NCI-H82 (cell line): ENCODE measurements at regions not wholly inside any gene's neighbourhood (a gene's known extent, or its start where the extent isn't known, plus 50 kb on each side); places are given as distances from the start of the nearest gene placed in this dataset.
"Not testable (repeated sequence)": the region's sequence is repeated elsewhere in the genome, so short reads cannot be mapped to it uniquely, and the experiment has no call there.

ENCODE experiments used
- DNase-seq: peaks from one replicate; lab custom pipeline; 2025; lab: John Stamatoyannopoulos, UW

DNA sequence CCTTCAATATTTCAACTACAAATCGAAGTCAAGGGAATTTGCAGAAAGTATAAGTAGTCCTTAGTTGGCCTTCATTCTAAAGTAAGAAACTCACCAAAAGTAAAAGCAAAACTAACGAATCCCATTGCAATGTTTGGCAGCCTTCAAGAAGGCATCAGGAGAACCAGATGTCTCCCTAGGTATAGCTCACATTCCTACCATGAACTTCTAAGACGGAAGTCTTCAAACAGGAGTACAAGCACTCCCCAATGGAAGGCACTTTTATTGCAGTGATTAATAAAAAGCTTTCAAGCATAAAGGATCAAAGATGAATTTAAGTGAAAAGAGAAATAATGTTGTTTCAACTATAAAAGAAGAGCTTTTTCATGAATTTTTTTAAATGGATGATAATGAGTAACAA is 236.0 kb upstream of the NR5A2 start:
- DNase-seq: no peak

DNA sequence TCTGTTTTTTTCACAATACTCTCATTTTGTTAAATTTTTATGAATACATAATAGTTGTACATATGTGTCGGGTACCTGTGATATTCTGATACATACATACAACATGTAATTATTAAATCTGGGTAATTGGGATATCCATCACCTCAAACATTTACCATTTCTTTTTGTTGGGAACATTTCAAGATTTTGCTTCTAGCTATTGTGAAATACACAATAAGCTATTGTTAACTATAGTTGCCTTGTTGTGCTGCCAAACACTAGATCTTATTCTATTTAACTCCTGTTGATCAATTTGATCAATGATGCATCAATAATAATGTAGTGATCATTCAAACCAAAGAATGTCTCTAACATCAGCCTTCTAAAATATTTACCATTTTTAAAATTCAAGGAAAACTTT is 234.6 kb upstream of the NR5A2 start:
- DNase-seq: no peak

DNA sequence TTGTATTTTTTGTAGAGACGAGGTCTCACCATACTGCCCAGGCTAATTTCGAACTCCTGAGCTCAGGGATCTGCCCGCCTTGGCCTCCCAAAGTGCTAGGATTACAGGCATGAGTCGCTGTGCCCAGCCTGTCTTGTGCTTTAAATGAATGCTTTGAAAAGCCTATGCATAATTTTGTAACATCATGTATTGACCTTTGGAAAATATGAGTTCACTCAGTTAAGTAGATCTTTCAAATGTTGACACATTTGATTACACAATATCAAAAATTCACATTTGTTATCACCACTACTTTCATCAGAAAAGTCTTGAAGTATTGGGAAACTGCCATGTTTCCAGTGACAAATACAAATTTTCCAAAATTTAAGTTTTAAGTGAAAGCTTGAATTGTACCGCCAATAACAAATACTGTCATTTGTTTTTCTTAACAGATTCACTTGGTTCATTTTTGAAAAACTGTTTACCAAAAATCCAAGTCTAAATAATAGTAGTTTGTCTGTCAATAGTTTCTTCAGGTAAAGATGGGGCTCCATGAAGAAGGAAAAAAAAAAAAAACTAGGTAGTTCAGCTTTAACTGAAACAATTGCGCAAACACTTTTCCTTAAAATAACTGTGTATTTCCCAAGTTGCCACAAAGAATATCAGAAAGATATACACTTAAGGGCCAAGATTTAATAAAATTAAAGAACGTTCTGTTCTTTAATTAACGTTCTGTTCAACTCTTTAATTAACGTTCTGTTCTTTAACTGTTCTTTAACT is 233.2 kb upstream of the NR5A2 start:
- DNase-seq: no peak

DNA sequence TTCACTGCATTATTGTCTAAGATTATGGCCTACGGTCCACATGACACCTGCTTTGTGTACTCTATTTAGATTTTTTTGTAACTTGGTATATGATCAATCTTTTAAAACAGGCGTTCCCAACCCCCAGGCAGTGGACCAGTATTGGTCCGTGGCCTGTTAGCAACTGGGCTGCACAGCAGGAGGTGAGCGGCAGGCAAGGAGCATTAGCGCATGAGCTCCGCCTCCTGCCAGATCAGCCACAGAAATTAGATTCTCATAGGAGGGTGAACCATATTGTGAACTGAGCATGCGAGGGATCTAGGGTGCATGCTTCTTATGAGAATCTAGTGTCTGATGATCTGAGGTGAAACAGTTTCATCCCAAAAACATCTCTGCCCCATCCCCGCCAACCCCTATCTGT is 228.4 kb upstream of the NR5A2 start:
- DNase-seq: peak; percentile 29

DNA sequence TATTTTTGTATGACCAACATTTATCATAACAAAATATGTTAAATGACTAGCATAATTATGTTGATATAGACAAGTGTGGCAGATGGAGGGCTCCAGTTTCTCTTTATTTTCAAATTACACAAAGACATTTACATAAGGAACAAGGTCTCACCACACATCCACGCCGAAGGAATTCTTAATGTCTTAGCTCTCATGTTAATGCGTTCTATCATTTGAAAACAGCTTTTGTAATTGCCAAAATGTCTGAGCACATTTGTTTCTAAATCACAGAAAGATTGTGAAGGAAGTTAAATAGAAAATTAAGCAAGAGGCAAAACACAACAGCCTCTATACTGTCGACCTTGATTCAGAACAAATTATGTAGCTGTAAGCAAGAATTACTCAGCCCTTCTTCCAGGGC is 223.0 kb upstream of the NR5A2 start:
- DNase-seq: no peak

DNA sequence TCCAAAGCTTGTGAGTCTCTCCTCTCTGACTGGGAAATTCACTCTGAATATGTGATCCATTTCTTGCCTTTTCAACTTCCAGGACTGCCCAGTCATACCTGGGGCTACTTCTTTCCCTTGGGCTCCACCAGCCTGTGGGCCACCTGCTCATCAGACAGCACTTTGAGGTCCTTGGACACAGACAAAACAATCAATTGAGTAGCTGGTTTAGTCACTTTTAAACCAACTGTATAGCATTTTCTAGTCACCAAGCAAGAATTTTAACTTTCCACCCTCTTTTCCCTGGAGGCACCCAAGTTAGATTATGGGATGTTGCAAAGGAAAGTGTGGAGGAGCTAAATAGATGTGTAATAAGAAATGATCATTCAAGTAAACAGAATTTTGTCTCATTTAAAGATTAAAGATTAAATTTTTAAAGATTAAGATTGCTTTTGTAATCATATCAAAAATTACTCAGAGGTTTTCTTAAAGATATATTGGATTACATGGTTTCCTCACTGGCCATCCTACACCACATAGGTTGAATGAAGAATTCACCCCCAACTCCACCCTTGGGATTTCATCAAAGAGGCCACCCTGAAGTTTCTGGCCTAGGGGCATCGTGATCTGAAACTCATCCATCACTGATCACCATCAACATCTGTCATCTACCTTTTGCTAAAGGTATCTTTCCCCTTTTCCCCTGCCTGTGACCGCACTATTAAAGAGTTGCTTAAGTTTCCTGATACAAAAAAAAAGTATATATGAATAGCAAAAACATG is 219.2 kb upstream of the NR5A2 start:
- no peak for DNase-seq

DNA sequence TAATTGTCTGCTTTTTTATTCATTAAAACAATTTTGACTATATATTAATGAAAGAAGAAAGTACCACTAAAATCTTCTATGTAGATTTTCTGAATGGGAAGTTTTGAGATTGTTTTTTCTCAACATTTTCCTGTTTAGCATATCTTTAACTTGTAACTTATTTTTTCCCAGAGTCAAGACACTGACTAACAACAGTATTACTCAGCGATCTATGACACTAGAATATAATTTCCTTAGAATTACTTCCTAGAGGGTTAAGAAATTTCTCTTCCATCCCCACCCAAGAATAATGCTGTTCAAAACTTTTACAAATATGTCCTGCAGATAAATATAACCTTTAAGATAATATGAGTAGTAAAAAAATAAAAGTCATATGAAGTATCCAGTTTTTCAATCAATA is 218.2 kb upstream of the NR5A2 start:
- DNase-seq: no peak

DNA sequence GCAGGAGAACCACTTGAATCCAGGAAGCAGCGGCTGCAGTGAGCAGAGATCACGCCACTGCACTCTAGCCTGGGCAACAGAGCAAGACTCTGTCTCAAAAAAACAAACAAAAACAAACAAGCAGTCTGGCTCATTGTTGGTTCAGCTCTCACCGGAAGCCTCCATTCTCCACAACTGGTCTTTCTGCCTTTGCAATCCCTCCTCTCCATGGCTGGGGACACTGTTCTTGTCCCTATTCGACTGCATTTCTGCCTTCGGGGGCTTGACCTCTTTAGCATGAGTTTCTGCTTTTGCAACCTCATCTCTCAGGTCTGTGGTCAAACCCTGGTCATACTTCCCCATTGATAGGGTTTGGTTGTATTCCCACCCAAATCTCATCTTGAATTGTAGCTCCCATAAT is 216.3 kb upstream of the NR5A2 start:
- no peak for DNase-seq

DNA sequence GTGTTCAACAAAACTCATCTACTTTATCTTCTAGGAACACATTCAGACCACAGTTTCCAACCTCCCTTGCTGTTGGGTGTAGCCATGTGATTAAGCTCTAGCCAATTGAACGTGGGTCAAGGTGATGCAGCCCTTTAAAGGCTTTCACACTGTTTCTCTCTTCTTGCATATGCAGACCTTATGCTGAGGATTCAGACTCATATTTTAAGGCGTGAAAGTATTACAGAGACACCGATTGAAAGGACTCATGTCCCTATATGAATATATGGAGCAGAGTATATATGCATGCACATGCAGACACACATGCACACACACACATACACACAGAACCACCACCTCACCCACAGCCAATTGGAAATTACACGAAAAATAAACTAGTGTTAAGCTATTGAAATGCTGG is 214.3 kb upstream of the NR5A2 start:
- no peak for DNase-seq

DNA sequence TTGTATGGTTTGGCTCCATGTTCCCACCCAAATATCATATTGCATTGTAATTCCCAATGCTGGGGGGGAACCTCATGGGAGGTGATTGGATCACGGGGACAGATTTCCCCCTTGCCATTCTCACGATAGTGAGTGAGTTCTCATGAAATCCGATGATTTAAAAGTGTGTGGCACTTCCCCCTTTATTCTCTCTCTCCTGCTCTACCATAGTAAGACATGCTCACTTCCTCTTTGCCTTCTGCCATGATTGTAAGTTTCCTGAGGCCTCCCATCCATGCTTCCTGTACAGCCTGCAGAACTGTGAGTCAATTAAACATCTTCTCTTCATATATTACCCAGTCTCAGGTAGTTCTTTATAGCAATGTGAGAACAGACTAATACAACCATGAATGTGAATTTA is 211.6 kb upstream of the NR5A2 start:
- DNase-seq: no peak

DNA sequence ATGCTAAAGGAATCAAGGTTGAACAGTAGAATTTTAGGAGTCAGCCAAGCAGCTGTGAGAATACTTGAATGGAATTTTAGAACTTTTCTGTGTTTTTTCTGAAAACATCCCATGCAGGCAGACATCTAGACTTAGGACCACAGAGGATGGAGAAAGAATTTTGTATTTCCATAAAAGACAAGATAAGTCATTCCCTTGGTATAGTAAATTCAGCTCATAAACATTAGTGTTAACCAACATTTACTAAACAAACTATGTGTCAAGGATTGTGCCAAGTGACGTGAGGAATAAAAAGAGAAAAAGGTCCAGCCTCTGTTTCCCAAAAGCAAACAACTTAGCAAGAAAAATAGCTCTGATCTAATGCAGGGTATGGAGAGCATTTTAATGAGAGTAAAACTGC is 210.2 kb upstream of the NR5A2 start:
- DNase-seq: no peak

DNA sequence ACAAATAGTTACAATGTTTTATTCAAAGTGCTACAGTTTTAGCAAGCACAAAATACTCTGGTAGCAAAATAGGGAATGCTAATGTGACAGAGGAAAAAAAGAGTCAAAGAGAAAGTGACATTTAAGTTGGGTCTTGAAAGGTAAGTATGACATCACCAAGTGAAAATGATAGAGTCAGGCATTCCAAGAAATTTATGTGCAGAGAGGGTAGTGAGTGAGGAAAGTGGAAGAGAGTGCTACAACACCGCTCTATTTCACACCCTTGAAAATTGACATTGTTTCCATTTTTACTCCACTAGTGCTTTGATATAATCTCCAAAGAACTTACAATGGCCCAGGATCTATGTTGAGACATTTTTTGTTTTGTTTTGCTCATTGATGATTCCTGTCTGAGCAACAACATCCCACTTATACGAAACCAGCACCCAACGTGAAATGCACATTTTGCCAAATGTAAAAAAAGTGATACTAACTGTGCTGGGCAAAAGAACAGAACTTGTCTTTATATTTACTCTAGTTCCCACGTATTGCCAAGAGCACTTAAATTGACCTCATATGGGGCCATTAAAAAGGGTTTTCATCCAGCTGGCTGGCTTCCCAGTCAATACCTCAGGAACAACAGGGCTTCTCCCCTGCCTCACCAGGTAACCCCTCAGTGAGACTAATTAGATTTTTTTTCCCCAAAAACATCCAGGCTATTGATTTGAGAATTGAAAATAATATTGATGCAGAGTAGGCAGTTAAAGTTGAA is 206.3 kb upstream of the NR5A2 start:
- no peak for DNase-seq

DNA sequence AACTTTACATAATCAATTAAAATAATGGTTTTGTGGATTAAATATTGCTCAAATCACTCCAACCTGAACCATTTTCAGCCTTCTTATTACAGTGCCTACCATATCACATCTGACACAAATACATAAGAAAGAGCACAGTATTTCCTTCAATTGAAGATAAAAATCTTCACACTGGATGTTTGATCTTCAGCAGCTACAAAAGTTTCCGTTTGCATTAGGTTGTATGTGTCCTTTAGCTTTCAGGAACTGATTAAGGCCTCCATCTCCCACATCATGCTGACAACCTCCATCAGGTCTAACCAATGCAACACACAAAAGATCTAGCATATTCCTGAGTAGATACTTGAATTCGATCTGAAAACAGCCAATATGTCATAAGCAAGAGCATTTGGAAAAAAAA is 195.1 kb upstream of the NR5A2 start:
- DNase-seq: no peak

DNA sequence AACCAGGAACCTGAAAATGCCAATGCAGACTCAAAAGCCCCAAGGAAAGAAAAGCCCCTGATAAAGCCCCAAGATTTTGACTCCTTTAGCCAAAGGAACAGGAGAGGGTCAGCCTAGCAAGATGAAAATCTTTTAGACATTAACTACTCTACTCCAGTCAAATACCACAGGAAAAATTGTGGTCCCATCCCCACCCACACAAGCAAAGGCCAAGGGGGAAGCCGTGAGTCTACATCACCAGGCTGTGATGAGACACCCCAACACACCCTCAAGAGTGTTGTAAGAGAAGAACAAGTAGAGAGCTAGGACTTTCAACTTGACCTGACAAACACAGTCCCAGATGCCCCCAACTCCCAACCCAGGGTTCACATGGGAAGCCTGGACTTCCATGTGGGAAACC is 192.8 kb upstream of the NR5A2 start:
- no peak for DNase-seq

DNA sequence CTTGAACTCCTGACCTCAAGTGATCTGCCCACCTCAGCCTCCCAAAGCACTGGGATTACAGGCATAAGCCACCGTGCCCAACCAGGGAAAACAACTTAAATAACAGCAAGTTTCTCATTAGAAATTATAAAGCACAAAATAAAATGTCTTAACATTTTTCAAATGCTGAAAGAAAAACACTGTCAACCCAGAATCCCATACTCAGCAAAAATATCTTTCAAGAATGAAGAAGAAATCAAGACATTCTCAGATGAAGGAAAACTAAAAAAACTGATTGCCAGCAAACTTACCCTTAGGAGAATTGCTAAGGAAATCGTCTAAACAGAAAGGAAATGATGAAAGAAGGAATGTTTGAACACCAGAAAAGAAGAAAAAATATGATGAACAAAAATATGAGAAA is 191.1 kb upstream of the NR5A2 start:
- DNase-seq: no peak

DNA sequence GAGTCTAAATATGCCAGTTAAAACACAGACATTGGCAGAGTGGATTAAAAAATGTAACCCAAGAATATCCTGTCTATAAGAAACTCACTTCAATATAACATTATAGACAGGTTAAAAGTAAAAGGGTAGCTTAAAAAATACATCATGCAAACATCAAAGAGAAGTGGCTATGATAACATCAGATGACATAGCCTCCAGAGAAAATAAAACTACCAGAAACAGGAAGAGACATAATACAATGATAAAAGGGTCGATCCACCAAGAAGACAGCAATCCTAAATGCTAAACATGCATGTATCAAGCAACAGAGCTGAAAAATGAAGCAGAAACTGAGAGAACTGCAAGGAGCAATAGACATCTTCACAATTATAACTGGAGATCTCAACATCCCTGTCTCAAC is 190.2 kb upstream of the NR5A2 start:
- no peak for DNase-seq

DNA sequence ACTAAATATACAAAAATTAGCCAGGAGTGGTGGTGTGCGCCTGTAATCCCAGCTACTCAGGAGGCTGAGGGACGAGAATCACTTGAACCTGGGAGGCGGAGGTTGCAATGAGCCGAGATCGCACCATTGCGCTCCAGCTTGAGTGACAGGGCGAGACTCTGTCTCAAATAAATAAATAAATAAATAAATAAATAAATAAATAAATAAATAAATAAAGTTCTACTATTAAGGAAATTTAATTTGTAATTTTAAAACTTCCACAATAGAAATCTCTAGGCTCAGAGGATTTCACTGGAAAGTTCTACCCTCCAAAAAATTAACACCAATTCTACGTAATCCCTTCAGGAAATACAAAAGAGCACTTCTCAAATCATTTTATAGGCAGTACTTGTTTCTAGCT is 187.9 kb upstream of the NR5A2 start:
- not testable (repeated sequence) for DNase-seq

DNA sequence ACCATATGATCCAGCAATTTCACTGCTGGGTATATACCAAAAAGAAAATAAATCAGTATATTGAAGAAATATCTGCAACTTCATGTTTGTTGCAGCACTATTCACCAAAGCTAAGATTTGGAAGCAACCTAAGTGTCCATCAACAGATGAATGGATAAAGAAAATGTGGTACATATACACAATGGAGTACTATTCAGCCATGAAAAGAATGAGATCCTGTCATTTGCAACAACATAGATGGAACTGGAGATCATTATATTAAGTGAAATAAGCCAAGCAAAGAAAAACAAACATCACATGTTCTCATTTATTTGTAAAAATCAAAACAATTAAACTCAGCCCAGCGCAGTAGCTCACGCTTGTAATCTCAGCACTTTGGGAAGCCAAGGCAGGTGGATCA is 184.4 kb upstream of the NR5A2 start:
- not testable (repeated sequence) for DNase-seq

DNA sequence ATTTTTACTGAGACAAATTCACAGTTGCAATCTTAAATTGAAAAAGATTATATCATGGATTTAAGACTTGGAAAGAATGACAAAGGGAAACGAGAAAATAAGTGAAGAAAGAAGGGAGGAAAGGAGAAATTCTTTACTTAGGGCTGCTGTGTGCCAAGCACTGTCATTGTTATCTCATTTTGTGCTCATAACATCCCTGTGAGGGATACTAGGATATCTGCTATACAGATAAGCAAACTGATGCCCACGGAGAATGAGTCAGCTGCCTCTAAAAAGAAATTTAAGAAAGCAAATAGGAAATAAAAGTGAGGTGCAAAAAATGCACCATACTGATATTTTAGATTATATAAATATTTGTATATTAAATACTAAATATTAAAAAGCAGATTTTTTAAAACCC is 183.6 kb upstream of the NR5A2 start:
- no peak for DNase-seq

DNA sequence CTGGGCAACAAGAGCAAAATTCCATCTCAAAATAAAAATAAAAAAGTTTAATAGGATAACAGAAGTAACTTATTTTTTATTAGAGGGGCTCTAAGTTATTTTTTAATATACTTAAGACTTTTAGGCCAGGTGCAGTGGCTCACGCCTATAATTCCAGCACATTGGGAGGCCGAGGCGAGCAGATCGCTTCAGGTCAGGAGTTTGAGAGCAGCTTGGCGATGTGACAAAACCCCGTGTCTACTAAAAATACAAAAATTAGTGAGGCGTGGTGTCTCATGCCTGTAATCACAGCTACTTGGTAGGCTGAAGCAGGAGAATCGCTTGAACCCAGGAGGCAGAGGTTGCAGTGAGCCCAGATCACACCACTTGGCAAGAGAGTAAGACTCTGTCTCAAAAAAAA is 180.5 kb upstream of the NR5A2 start:
- DNase-seq: no peak

DNA sequence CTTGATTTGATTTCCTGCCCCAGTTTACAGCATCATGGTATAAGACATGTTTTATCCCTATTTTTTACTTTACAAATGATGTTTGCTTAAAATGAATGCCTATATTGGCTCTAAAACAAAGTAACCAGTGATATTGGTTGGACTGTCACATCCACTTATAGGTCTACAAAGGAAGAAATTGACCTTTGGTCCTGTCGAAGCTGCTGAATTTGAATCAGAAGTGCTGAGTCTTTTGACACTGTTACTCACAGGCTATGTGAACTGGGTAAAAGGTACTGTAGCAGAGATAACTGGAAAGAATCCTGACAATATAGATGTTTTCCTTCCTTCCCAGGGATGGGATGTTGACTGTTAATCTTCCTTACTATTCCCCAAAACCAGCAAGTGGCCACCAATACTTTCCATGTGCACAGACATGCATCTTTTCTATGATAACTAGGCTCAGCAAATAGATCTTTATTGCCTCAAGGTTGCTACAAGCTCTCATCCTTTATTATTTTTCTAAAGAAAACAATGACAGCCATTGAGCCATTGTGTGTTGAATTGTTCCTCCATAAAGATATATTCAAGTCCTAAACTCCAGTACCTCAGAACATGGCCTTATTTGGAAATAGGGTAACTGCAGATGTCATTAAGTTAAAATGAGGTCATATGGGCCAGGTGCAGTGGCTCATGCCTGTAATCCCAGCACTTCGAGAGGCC is 175.9 kb upstream of the NR5A2 start:
- DNase-seq: no peak

DNA sequence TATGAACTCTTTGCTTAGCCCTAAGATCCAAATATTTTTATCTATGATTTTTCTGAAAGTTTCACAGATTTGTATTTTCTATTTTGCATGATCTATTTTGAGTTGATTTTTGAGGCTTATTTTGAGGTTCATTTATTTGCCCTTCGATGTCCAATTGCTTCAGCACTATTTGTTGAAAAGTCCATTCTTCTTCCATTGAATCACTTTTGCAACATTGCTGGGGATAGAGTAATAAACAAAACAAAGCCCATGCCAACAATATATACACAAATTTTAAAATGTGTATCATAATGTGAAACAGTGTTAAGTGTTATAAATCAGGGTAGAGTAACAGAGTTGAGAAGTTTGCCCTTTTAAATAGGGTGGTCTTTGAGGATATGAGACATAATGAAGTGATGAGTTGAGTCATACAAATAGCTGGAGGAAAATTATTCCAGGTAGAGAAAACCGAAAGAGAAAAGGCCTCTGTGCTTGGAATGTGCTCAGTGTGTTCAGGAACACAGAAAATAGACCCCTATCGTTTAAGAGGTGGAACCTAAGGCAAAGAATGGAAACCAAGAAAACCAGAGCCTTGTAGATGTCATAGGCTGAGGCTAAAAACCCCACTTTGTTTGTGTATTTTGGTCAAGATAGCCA is 172.7 kb upstream of the NR5A2 start:
- no peak for DNase-seq
